ENCODE measurements at regions not wholly inside any gene's neighbourhood (a gene's known extent, or its start where the extent isn't known, plus 50 kb on each side); places are given as distances from the start of the nearest gene placed in this dataset.

DNA sequence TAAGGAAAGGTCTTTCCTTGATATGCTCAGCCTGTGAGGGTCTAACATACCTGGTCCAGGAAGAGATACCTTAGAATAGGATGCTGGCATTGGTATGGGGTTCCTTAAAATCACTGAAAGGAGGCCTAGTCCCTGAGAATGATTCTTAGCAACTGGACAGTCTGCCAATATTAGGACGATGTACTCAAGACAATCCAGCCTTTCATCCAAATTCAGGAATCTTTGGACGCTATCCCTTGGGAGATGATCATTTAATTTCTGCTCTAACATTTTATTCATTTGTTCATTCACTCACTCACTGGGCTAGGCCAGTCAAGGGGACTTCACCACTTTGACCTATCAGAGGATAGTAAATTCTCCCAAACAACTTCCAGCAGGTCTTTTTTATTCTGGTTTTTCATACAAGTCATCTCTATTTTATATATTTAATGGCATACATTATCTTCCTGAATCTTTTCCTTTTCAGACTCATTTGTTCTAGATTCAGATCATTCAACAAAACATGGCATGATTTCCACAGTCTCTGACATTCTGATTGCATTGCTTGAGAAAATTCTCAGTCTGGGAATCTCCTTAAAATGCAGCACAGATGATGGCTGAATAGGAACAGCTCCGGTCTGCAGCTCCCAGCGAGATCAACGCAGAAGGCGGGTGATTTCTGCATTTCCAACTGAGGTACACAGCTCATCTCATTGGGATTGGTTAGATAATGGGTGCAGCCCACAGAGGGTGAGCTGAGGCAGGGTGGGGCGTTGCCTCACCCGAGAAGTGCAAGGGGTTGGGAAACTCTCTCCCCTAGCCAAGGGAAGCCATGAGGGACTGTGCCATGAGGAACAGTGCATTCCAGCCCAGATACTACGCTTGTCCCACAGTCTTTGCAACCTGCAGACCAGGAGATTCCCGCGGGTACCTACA is 118.0 kb upstream of the PRICKLE1 start:
- TF ChIP-seq, protein P1, sequence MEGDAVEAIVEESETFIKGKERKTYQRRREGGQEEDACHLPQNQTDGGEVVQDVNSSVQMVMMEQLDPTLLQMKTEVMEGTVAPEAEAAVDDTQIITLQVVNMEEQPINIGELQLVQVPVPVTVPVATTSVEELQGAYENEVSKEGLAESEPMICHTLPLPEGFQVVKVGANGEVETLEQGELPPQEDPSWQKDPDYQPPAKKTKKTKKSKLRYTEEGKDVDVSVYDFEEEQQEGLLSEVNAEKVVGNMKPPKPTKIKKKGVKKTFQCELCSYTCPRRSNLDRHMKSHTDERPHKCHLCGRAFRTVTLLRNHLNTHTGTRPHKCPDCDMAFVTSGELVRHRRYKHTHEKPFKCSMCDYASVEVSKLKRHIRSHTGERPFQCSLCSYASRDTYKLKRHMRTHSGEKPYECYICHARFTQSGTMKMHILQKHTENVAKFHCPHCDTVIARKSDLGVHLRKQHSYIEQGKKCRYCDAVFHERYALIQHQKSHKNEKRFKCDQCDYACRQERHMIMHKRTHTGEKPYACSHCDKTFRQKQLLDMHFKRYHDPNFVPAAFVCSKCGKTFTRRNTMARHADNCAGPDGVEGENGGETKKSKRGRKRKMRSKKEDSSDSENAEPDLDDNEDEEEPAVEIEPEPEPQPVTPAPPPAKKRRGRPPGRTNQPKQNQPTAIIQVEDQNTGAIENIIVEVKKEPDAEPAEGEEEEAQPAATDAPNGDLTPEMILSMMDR (IDR thresholded peaks at IDR 0.05): no peak
- TF ChIP-seq POLR2A (IDR thresholded peaks at IDR 0.05) (no peak), EP300 (IDR thresholded peaks at IDR 0.05) (no peak)
